K562 (cell line): ENCODE measurements at regions not wholly inside any gene's neighbourhood (a gene's known extent, or its start where the extent isn't known, plus 50 kb on each side); places are given as distances from the start of the nearest gene placed in this dataset.

Source experiments
- CREB1 ChIP-seq, 2 experiments: sonication (generic) in 1 of 2; formaldehyde crosslinking in 1 of 2; IDR thresholded peaks; 2 replicates each; pipeline versions ENCODE4 v1.6.1 to v1.8.0; 2012 to 2022; ENCODE audit warnings: inconsistent platforms in 1 of 2, mild to moderate bottlenecking in 1 of 2, missing genetic modification reagents in 1 of 2, moderate library complexity in 1 of 2
- CTCF ChIP-seq, 3 experiments: IDR thresholded peaks in 2 of 3; conservative IDR thresholded peaks in 1 of 3; 2 replicates each; pipeline ENCODE4 v1.5.1; 2011 to 2012; ENCODE audit warnings: low read length in 3 of 3, mild to moderate bottlenecking in 3 of 3, control low read depth in 2 of 3, improper control_type of control experiment in 1 of 3, inconsistent platforms in 1 of 3, low read depth in 1 of 3, mixed read lengths in 1 of 3, moderate library complexity in 1 of 3; ENCODE audit not compliant: insufficient read depth in 2 of 3
- MCM3 ChIP-seq: fragments of 450-650 bp; IDR thresholded peaks from 2 replicates; pipeline ENCODE4 v1.6.1; 2016
- NR3C1 ChIP-seq: sonication (generic); formaldehyde crosslinking; IDR thresholded peaks from 2 replicates; pipeline ENCODE4 v1.8.1; 2022; ENCODE audit warnings: missing genetic modification reagents
- POLR2A ChIP-seq: fragments of 450-650 bp; conservative IDR thresholded peaks from 2 replicates; pipeline ENCODE4 v1.6.1; 2016
- ZNF174 ChIP-seq: fragments of 250-450 bp; sonication (Bioruptor Pico); IDR thresholded peaks from 2 replicates; pipeline ENCODE4 v1.4.0; 2020; ENCODE audit warnings: mild to moderate bottlenecking

- TF ChIP-seq CREB1 (IDR thresholded peaks at IDR 0.05) (no peak), CREB1 (CRISPR knock-in tag; IDR thresholded peaks at IDR 0.05) (no peak), ZNF174 (CRISPR knock-in tag) (no peak), NR3C1 (CRISPR knock-in tag) (no peak), MCM3 (no peak), POLR2A (no peak), CTCF (IDR thresholded peaks at IDR 0.05 in 2 of 3, conservative IDR thresholded peaks at IDR 0.05 in 1 of 3; ENCODE audit: insufficient read depth in 2 of 3, low read depth in 1 of 3, low read length in 3 of 3) (no peak)
Measured at GRCh38 chr10:9944690-9945089, 1073.0 kb upstream of the CELF2 start.
